A673 (cell line): ENCODE measurements at regions not wholly inside any gene's neighbourhood (a gene's known extent, or its start where the extent isn't known, plus 50 kb on each side); places are given as distances from the start of the nearest gene placed in this dataset.

Experiments used
- BruUV-seq: library from RNA; stranded (reverse); fragments of 400-500 nt; replicated peaks from 2 replicates; lab custom pipeline; 2021; lab: Mats Ljungman, UMichigan
- CTCF ChIA-PET: fragments of 300-600 bp; sonication (Branson Sonifier 250); formaldehyde crosslinking; loops from one replicate; lab custom pipeline; 2022; ENCODE audit warnings: antibody characterized with exemption; lab: Charles Lee
- POLR2A ChIA-PET: fragments of 300-600 bp; sonication (Branson Sonifier 250); formaldehyde crosslinking; loops from one replicate; lab custom pipeline; 2022; ENCODE audit warnings: antibody characterized with exemption; ENCODE audit not compliant: low non-redundant PET; lab: Charles Lee
- DNase-seq: peaks from one replicate; pipeline ENCODE4 v3.0.0-alpha.2; 2015; ENCODE audit warnings: low spot score
- H3K27ac ChIP-seq: fragments of 200-600 bp; sonication (generic); 2 replicates; pipeline ENCODE4 v1.5.1; 2016; ENCODE audit warnings: mixed run types, low read depth, mild to moderate bottlenecking, mixed read lengths, antibody characterized with exemption, low read length; ENCODE audit not compliant: poor library complexity, severe bottlenecking
- H3K27me3 ChIP-seq: fragments of 200-600 bp; sonication (generic); replicated peaks from 2 replicates; pipeline ENCODE4 v1.6.1; 2017; ENCODE audit warnings: mixed run types, low read depth, mild to moderate bottlenecking, mixed read lengths, antibody characterized with exemption, low read length; ENCODE audit not compliant: insufficient read depth, poor library complexity
- H3K36me3 ChIP-seq: fragments of 200-600 bp; sonication (generic); 2 replicates; pipeline ENCODE4 v1.6.1; 2016; ENCODE audit warnings: mixed run types, mild to moderate bottlenecking, mixed read lengths, antibody characterized with exemption, low read length; ENCODE audit not compliant: insufficient read depth, poor library complexity, severe bottlenecking
- H3K4me1 ChIP-seq: fragments of 200-600 bp; sonication (generic); 2 replicates; pipeline ENCODE4 v1.6.1; 2017; ENCODE audit warnings: mixed run types, mild to moderate bottlenecking, mixed read lengths, antibody characterized with exemption, low read length; ENCODE audit not compliant: insufficient read depth, poor library complexity, severe bottlenecking
- H3K4me3 ChIP-seq: fragments of 200-600 bp; sonication (generic); 2 replicates; pipeline ENCODE4 v1.5.1; 2016; ENCODE audit warnings: low read depth, mixed run types, mild to moderate bottlenecking, mixed read lengths, low read length; ENCODE audit not compliant: poor library complexity, severe bottlenecking
- H3K9me3 ChIP-seq: fragments of 200-600 bp; sonication (generic); 2 replicates; pipeline ENCODE4 v1.6.1; 2016; ENCODE audit warnings: mixed run types, low read depth, mild to moderate bottlenecking, mixed read lengths, antibody characterized with exemption, low read length; ENCODE audit not compliant: poor library complexity, severe bottlenecking
- CTCF ChIP-seq: fragments of 300-800, 200-600 bp; sonication (generic); conservative IDR thresholded peaks from 2 replicates; pipeline ENCODE4 v1.5.1; 2017; ENCODE audit warnings: low read depth, mild to moderate bottlenecking, antibody characterized with exemption, low read length, moderate library complexity, mixed read lengths
- EZH2 ChIP-seq: fragments of 200-600 bp; sonication (generic); IDR thresholded peaks from 2 replicates; pipeline ENCODE4 v1.6.1; 2017; ENCODE audit warnings: borderline replicate concordance, low read depth, mild to moderate bottlenecking, mixed read lengths, antibody characterized with exemption, low read length; ENCODE audit not compliant: poor library complexity, severe bottlenecking
- intact Hi-C: fragments of 100-400 bp; cut with micrococcal nuclease; formaldehyde crosslinking; loops from one replicate; pipeline ENCODE4 v1.10.0; 2022; ENCODE audit not compliant: unreplicated experiment

- no peaks in the 10 kb centered on the region for H3K4me1 ChIP-seq
- H3K9me3 ChIP-seq = no peaks in the 10 kb centered on the region
- no TSS peak for BruUV-seq
- no peak overlapping the region for H3K27ac ChIP-seq
- ChIA-PET CTCF (no interaction called here), POLR2A (no interaction called here)
- TF ChIP-seq CTCF = no peak
- TF ChIP-seq EZH2 = no peak
- no peak for DNase-seq
- H3K4me3 ChIP-seq = no peak overlapping the region
- intact Hi-C loops = no loop called here
- H3K36me3 ChIP-seq = no peaks in the 10 kb centered on the region
- H3K27me3 ChIP-seq = no peaks in the 10 kb centered on the region
Measured at GRCh38 chr10:108385963-108386362, 1221.5 kb upstream of the SORCS1 start.

- no peaks in the 10 kb centered on the region for H3K4me1 ChIP-seq
- ChIA-PET POLR2A (no interaction called here), CTCF (no interaction called here)
- no peaks in the 10 kb centered on the region for H3K9me3 ChIP-seq
- no peaks in the 10 kb centered on the region for H3K36me3 ChIP-seq
- BruUV-seq = no TSS peak
- intact Hi-C loops = no loop called here
- no peak overlapping the region for H3K4me3 ChIP-seq
- H3K27ac ChIP-seq = no peak overlapping the region
- DNase-seq = no peak
- H3K27me3 ChIP-seq = no peaks in the 10 kb centered on the region
- TF ChIP-seq CTCF (no peak), EZH2 (no peak)
Measured at GRCh38 chr10:108384378-108384777, 1219.9 kb upstream of the SORCS1 start.

- ChIA-PET POLR2A (no interaction called here), CTCF (no interaction called here)
- Histone ChIP-seq H3K9me3 (no peaks in the 10 kb centered on the region), H3K4me1 (no peaks in the 10 kb centered on the region), H3K27ac (no peak overlapping the region), H3K27me3 (no peaks in the 10 kb centered on the region), H3K4me3 (no peak overlapping the region), H3K36me3 (no peaks in the 10 kb centered on the region)
- DNase-seq = no peak
- TF ChIP-seq EZH2 (no peak), CTCF (no peak)
- no TSS peak for BruUV-seq
- intact Hi-C loops = no loop called here
Measured at GRCh38 chr10:108378779-108379178, 1214.3 kb upstream of the SORCS1 start.
